ENCODE measurements at regions not wholly inside any gene's neighbourhood (a gene's known extent, or its start where the extent isn't known, plus 50 kb on each side); places are given as distances from the start of the nearest gene placed in this dataset.
"Not testable (repeated sequence)": the region's sequence is repeated elsewhere in the genome, so short reads cannot be mapped to it uniquely, and the experiment has no call there.

DNA sequence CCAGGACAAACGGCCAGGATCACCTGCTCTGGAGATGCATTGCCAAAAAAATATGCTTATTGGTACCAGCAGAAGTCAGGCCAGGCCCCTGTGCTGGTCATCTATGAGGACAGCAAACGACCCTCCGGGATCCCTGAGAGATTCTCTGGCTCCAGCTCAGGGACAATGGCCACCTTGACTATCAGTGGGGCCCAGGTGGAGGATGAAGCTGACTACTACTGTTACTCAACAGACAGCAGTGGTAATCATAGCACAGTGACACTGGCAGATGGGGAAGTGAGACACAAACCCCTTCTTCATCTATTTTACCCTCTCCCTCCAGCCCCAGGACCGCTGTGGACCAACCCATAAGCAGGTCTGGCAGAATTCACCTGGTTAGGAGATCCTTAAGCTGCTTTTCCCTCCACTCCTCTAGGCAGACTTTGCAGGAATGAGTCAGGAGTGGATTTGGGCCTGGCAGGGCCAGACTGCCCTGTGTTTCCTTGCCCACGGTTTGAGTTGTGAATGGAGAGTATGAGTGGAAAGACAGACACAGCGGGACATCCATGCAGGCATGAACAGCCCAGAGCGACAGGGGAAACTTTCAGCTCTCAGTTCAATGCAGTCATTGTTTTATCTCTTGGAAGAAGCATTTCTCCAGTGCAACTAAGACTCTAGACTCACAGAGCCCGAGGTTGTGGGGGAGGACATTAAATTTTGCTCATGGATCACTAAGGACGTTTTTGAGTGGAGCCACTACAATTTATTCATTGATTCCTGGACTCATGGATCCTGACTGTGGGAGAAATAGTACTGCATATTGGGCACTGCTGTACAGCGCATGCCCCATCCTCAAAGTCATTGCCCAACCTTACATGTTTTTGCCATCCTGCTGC is 75.3 kb upstream of the IGLL5 start:
- ATAC-seq = no peak
- no peak for DNase-seq (ENCODE audit: low spot score)
- intact Hi-C loops (cut with DNase I) = no loop called here

DNA sequence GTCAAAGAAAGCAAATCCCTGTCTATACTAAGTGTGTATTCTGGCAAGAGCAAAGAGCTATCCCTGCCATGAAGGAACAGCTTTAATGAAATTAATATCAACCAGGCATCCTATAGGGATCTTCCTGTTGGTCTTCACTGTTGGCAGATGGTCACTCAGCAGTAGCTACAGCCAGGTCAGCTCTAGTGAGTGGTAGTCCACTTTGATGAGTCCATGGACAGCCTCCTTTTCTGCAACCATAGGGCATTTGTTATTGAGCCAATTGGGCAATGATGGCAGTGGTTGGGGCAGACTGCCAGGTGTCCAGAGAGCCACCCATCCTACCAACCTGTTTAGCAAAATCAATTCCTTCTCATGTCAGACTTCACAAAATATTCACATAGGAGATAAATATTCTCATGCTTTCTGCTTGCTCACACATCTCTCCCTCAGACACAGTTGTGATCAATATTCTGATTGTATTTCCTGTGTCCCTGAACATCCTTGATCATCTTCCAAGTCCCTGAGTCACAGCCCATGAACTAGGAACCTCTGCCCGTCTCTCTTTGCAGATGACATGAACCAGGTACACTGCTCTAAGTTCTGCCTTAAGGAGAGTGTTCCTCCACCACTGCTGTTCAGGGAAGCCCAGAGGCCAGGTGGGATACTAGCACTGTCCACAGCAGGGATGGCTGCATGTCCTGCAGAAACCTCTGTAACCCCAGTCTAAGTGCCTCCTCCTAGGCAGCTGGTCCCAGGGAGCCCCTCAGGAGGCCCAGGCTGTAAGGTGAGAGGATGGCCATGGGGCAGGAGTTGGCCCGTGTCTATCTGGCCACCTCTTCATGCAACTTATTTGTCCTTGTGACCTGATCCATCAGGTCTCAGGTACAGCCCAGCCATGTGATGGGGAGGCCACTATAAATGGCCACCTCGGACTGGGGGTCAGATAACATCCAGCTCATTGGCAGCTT is 74.2 kb upstream of the IGLL5 start:
- intact Hi-C loops (cut with DNase I) = no loop called here
- no peak for ATAC-seq
- DNase-seq (ENCODE audit: low spot score) = no peak

DNA sequence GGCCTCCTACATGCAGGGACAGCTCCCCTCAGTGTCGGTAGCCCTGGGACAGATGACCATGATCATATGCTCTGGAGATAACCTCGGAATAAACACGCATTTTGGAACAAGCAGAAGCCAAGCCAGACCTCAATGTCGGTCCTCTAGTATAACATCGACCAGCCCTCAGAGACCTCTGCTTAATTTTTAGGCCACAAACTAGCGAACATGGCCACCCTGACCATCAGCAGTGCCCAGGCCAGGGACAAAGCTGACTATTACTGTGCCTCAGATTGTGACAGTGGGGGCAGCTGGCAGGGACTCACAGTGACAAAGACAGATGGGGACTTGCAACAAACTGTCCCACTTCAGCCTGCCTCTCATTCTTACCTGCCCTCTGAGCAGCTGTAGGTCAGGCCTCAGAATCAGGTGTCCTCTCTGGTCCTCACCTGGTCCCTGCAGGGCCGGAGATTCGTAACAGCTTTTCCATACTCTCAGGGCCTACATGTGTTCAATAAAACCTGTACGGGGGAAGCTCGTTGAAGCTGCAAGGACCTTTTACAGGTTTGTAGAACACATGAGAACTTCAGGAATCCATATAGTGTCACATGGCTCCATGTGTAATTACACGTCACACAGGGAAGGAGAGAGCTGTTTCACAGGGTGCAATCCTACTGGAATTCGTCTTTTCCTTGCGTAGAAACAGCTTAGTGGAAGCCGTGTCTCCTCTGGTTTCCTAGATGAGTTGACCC is 72.8 kb upstream of the IGLL5 start:
- DNase-seq (ENCODE audit: low spot score) (no peak), ATAC-seq (no peak)
- intact Hi-C loops (cut with DNase I) = no loop called here

GRCh38 chr22:22815397-22816170 is 72.0 kb upstream of the IGLL5 start:
- ATAC-seq (no peak), DNase-seq (ENCODE audit: low spot score) (no peak)
- intact Hi-C loops (cut with DNase I) = no loop called here

- DNase-seq (ENCODE audit: low spot score) (no peak), ATAC-seq (no peak)
- intact Hi-C loops (cut with DNase I) = no loop called here
Observed at GRCh38 chr22:22816171-22816514, 71.5 kb upstream of the IGLL5 start.

DNA sequence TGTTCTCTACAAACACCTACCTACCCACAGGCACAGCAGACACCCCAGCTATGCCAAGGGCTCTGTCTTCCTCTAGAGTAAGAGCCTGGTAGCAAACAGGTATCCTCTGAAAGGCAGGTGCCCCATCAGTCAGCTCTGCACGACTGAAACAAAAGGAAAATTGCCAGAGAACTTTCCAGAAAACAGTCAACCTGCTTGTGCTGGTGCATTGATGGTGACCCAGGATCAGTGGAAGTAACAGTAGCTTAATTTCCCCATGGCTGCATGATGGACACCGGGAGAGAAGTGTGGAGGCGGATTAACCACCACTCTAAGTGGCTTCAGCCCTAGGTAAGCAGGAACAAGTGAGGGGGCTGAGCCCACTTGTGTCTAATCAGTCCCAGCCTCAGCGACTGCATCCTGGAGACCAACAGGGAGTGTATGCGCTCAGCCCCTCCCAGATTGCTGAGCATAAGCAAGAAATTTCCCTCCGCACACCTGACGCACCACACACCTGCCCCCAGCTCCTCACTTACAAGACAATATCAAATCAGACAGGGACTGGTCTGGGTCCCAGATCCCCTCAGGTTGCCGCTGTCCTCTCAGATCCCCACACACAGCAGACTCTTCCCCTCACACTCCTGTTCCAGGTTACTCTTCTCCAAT is 70.7 kb upstream of the IGLL5 start:
- DNase-seq (ENCODE audit: low spot score) (no peak), ATAC-seq (no peak)
- intact Hi-C loops (cut with DNase I) = no loop called here

- no peak for ATAC-seq
- intact Hi-C loops (cut with DNase I) = no loop called here
- no peak for DNase-seq (ENCODE audit: low spot score)
Observed at GRCh38 chr22:22817468-22818201, 70.0 kb upstream of the IGLL5 start.

GRCh38 chr22:22818202-22818538 is 69.4 kb upstream of the IGLL5 start:
- DNase-seq (ENCODE audit: low spot score) (no peak), ATAC-seq (no peak)
- intact Hi-C loops (cut with DNase I) = no loop called here

DNA sequence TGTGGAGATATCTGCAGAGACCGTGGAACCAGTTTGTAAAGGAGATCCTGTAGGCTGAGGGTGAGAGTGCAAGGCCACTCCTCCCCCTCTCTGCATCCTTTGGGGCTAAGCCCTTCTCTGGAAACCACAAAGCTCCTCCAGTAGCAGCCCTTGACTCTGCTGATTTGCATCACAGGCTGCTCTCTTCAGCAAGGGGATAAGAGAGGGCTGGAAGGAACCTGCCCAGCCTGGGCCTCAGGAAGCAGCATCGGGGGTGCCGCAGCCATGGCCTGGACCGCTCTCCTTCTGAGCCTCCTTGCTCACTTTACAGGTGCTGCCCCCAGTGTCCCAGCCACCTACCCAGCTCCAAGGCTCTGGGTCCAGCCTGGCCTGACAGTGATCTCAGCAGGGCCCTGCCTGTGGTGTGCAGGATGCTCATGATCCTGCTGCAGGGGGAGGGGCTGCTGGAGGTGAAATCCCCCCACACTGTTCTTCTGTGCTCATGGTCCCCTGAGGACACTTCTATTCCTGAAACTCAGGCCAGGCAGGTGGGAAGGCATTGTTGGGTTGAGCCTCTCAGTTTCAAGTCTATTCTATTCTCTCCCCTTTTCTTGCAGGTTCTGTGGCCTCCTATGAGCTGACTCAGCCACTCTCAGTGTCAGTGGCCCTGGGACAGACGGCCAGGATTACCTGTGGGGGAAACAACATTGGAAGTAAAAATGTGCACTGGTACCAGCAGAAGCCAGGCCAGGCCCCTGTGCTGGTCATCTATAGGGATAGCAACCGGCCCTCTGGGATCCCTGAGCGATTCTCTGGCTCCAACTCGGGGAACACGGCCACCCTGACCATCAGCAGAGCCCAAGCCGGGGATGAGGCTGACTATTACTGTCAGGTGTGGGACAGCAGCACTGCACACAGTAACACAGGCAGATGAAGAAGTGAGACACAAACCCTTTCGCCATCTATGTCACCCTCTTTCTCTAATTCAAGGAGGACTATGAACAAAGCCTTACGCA is 68.5 kb upstream of the IGLL5 start:
- no peak for DNase-seq (ENCODE audit: low spot score)
- intact Hi-C loops (cut with DNase I) = no loop called here
- no peak for ATAC-seq

GRCh38 chr22:22820076-22820475 is 67.5 kb upstream of the IGLL5 start:
- ATAC-seq = no peak
- DNase-seq (ENCODE audit: low spot score) = no peak
- intact Hi-C loops (cut with DNase I) = no loop called here

DNA sequence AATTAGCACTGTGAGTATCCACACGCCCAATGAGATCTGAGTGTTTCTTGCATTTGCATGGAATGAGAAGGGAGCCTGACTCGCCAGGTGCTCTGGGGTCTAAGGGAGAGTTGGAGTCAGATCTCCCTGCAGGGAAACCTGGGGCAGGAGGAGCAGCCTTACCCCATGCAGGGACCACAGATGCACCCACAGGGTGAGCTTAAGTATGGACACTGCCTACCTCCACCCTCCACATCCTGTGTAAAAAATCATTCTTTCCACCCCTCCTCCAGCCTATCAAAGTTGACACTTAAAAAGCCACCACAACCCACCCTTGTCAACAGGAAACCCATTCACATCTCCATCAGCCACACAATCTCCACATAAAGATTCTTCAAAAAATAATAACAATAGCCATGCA is 67.0 kb upstream of the IGLL5 start:
- DNase-seq (ENCODE audit: low spot score) (no peak), ATAC-seq (no peak)
- intact Hi-C loops (cut with DNase I) = no loop called here

DNA sequence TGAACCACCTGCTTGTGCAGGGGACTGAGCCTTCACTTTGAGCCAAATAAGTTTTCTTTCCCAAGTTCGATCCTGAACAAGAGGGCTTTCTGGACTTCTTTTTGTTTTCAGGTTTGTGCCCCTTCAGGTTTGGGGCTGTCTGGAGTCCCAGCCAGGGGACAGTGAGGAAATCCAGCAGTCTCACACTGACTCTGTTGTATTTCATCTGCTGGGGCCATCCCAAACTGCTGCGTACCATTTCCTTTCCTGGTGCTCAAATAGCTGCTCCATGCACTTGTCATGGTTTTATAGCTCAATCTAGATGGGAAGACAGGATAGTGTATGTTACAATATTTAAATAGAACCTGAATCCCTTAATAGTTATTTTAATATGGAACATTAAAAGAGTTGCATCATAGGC is 66.3 kb upstream of the IGLL5 start:
- ATAC-seq (no peak), DNase-seq (ENCODE audit: low spot score) (no peak)

GRCh38 chr22:22822106-22822505 is 65.5 kb upstream of the IGLL5 start:
- DNase-seq (ENCODE audit: low spot score) = no peak
- intact Hi-C loops (cut with DNase I) = no loop called here
- no peak for ATAC-seq

More for the DNA sequence above, 66.3 kb upstream of the IGLL5 start:
- intact Hi-C loops (cut with DNase I) = no loop called here

GRCh38 chr22:22822553-22822952 is 65.1 kb upstream of the IGLL5 start:
- intact Hi-C loops (cut with DNase I); ATAC-seq; DNase-seq (ENCODE audit: low spot score): not testable (repeated sequence)

DNA sequence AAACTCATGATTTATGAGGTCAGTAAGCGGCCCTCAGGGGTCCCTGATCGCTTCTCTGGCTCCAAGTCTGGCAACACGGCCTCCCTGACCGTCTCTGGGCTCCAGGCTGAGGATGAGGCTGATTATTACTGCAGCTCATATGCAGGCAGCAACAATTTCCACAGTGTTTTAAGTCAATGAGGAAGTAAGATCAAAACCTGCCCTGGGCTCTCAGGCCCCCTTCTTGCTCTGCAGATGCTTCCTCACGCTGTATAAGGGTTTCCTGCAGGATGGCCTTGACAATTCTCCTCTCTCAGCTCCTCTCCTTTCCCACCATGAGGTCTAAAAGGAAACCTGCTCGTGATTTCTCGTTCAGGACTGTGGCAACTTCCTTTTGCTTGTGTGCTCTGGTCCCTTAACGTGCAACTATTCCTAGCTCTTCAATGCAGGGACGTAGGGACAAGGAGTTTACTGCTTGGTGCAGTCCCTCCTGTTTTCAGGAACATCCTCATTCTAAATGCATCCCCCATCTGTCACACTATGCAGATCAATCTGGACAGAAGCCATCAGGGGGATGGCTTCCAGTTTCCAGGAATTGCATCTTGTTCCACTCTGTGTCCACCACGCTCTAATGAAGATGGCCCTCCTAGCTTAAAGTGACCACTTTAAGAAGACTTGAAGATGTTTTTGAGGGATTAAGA is 64.3 kb upstream of the IGLL5 start:
- intact Hi-C loops (cut with DNase I) = no loop called here
- no peak for DNase-seq (ENCODE audit: low spot score)
- ATAC-seq = no peak
